K562 (cell line): ENCODE measurements at regions not wholly inside any gene's neighbourhood (a gene's known extent, or its start where the extent isn't known, plus 50 kb on each side); places are given as distances from the start of the nearest gene placed in this dataset.

ENCODE experiments used
- EZH2 ChIP-seq: IDR thresholded peaks from 2 replicates; pipeline ENCODE4 v1.6.1; 2012; ENCODE audit warnings: low read depth, mild to moderate bottlenecking, inconsistent platforms, low read length, borderline replicate concordance
- TAF1 ChIP-seq: IDR thresholded peaks from 2 replicates; pipeline ENCODE4 v1.6.1; 2011; ENCODE audit warnings: mild to moderate bottlenecking, low read length, moderate library complexity; ENCODE audit not compliant: insufficient read depth, control insufficient read depth, severe bottlenecking; ENCODE audit errors: extremely low read depth
- ZNF23 ChIP-seq: fragments of 250-450 bp; sonication (Bioruptor Pico); IDR thresholded peaks from 2 replicates; pipeline ENCODE4 v1.4.0; 2020; ENCODE audit warnings: mild to moderate bottlenecking

- TF ChIP-seq TAF1 (no peak), ZNF23 (CRISPR knock-in tag) (no peak), EZH2 (no peak)
These were observed 358.3 kb upstream of the SULF2 start for GRCh38 chr20:48143435-48144081.
